ENCODE measurements at regions not wholly inside any gene's neighbourhood (a gene's known extent, or its start where the extent isn't known, plus 50 kb on each side); places are given as distances from the start of the nearest gene placed in this dataset.
"Not testable (repeated sequence)": the region's sequence is repeated elsewhere in the genome, so short reads cannot be mapped to it uniquely, and the experiment has no call there.

- Mint-ChIP-seq H3K27ac (no peak overlapping the region), H3K36me3 (no peaks in the 10 kb centered on the region), H3K9me3 (peaks cover 2 to 13% (median 7%) of the 10 kb centered on the region in 8 donors), H3K27me3 (no peaks in the 10 kb centered on the region), H3K4me1 (no peaks in the 10 kb centered on the region), H3K4me3 (no peak overlapping the region)
- Histone ChIP-seq H3K4me3 (ENCODE audit: low read length in 2 of 2) (no peak overlapping the region), H3K9me3 (ENCODE audit: control insufficient read depth in 1 of 2, low read length in 2 of 2) (no peaks in the 10 kb centered on the region), H3K36me3 (ENCODE audit: insufficient read depth, low read length) (no peaks in the 10 kb centered on the region), H3K27me3 (ENCODE audit: insufficient read depth, low read length) (no peaks in the 10 kb centered on the region), H3K4me1 (ENCODE audit: insufficient read depth, low read length) (no peaks in the 10 kb centered on the region), H3K27ac (ENCODE audit: low read depth, low read length) (no peak overlapping the region)
- POLR2A ChIA-PET (ENCODE audit: partially characterized antibody), result no interaction called here
- CTCF ChIA-PET (ENCODE audit: partially characterized antibody), result no interaction called here
- DNase-seq, result no peak
- intact Hi-C loops (cut with micrococcal nuclease), result no loop called here
Measured at GRCh38 chr7:68839014-68839413, 759.3 kb upstream of the AUTS2 start.

- intact Hi-C loops (cut with micrococcal nuclease), result no loop called here
- Mint-ChIP-seq H3K27ac (no peak overlapping the region), H3K9me3 (peaks cover 2 to 17% (median 11%) of the 10 kb centered on the region in 8 donors), H3K4me1 (no peaks in the 10 kb centered on the region), H3K27me3 (no peaks in the 10 kb centered on the region), H3K4me3 (no peak overlapping the region), H3K36me3 (no peaks in the 10 kb centered on the region)
- H3K4me3 ChIP-seq (ENCODE audit: low read length in 2 of 2), result no peak overlapping the region
- POLR2A ChIA-PET (ENCODE audit: partially characterized antibody), result no interaction called here
- H3K4me1 ChIP-seq (ENCODE audit: insufficient read depth, low read length), result no peaks in the 10 kb centered on the region
- CTCF ChIA-PET (ENCODE audit: partially characterized antibody), result no interaction called here
- H3K27me3 ChIP-seq (ENCODE audit: insufficient read depth, low read length), result no peaks in the 10 kb centered on the region
- no peaks in the 10 kb centered on the region for H3K36me3 ChIP-seq (ENCODE audit: insufficient read depth, low read length)
- no peak overlapping the region for H3K27ac ChIP-seq (ENCODE audit: low read depth, low read length)
- no peaks in the 10 kb centered on the region for H3K9me3 ChIP-seq (ENCODE audit: control insufficient read depth in 1 of 2, low read length in 2 of 2)
- no peak for DNase-seq
Measured at GRCh38 chr7:68840991-68841390, 757.3 kb upstream of the AUTS2 start.

DNA sequence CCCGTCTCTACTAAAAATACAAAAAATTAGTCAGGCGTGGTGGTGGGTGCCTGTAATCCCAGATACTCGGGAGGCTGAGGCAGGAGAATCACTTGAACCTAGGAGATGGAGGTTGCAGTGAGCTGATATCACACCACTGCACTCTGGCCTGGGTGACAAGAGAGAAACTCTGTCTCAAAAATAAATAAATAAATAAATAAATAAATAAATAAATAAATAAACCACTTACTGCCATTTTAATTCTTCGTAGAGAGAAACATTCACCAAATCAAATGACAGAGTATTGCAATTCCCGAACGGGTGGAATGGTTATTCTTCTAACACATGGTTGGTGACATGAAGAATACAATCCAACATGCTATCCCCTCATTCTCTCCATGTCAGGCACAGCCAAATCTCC is 754.3 kb upstream of the AUTS2 start:
- H3K36me3 Mint-ChIP-seq; H3K4me1 ChIP-seq (ENCODE audit: insufficient read depth, low read length); H3K4me1 Mint-ChIP-seq; DNase-seq; H3K27me3 ChIP-seq (ENCODE audit: insufficient read depth, low read length); H3K27me3 Mint-ChIP-seq; H3K36me3 ChIP-seq (ENCODE audit: insufficient read depth, low read length); CTCF ChIA-PET (ENCODE audit: partially characterized antibody); intact Hi-C loops (cut with micrococcal nuclease); H3K9me3 ChIP-seq (ENCODE audit: control insufficient read depth in 1 of 2, low read length in 2 of 2); H3K27ac ChIP-seq (ENCODE audit: low read depth, low read length); H3K4me3 ChIP-seq (ENCODE audit: low read length in 2 of 2); H3K4me3 Mint-ChIP-seq: not testable (repeated sequence)
- H3K9me3 Mint-ChIP-seq, result peaks cover 3 to 21% (median 8%) of the 10 kb centered on the region in 8 donors
- POLR2A ChIA-PET (ENCODE audit: partially characterized antibody), result interaction anchor here (0.6 kb wide), 1 partner anchor 16 kb away, joined by 3 read pairs; no protein-coding TSS in a partner anchor
- H3K27ac Mint-ChIP-seq, result peak overlapping the region in 1 of 7 donors; percentile 83

DNA sequence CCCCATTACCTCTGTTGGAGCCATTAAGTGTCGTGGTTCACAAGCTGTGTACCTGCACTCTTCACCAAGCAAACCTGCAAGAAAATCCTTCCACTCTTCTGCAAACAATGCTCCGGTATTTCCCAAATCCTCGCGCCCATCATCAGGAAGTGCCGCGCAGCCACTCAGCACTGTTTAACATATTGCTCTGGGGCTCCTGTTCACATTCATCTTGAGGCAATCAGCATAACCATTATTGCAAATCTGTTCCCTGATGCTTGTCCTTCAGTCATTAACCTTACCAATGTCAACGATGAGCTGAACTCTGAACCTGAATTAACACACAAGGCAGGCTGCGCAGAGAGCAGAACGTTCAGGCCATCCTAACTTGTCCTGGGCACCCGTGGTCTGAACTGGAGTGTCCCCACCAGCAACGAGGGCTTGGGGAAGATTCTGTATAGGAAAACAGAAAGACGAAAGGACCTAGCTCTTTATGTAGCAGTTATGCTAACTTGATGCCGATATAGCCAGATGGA is 751.4 kb upstream of the AUTS2 start:
- H3K4me1 Mint-ChIP-seq, result no peaks in the 10 kb centered on the region
- no peaks in the 10 kb centered on the region for H3K27me3 ChIP-seq (ENCODE audit: insufficient read depth, low read length)
- intact Hi-C loops (cut with micrococcal nuclease), result no loop called here
- POLR2A ChIA-PET (ENCODE audit: partially characterized antibody), result no interaction called here
- DNase-seq, result no peak
- H3K9me3 ChIP-seq (ENCODE audit: control insufficient read depth in 1 of 2, low read length in 2 of 2), result no peaks in the 10 kb centered on the region
- H3K4me3 ChIP-seq (ENCODE audit: low read length in 2 of 2), result no peak overlapping the region
- H3K27ac Mint-ChIP-seq, result no peak overlapping the region
- no peak overlapping the region for H3K4me3 Mint-ChIP-seq
- H3K4me1 ChIP-seq (ENCODE audit: insufficient read depth, low read length), result no peaks in the 10 kb centered on the region
- no peaks in the 10 kb centered on the region for H3K36me3 ChIP-seq (ENCODE audit: insufficient read depth, low read length)
- H3K36me3 Mint-ChIP-seq, result no peaks in the 10 kb centered on the region
- peaks cover 3 to 26% (median 8%) of the 10 kb centered on the region in 8 donors for H3K9me3 Mint-ChIP-seq
- no peak overlapping the region for H3K27ac ChIP-seq (ENCODE audit: low read depth, low read length)
- H3K27me3 Mint-ChIP-seq, result no peaks in the 10 kb centered on the region
- CTCF ChIA-PET (ENCODE audit: partially characterized antibody), result no interaction called here

DNA sequence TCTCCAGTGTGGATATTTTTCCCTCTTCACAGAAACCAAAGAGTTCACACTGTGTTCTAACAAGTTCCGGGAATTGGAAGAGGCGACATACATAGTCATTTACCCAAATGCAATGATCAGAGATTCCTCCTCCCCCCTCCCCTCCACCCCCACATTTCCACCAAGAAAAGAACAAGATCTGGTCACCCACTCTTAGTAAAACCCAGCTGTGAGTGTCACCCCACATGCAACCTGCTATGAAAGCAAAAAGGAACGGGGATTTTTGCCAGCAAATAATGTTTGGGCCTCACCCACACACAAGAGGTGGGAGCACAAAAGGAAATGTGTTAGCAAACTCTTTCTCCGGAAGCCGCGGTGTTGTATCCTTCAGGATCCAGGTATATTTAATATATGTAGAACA is 745.0 kb upstream of the AUTS2 start:
- Mint-ChIP-seq H3K9me3 (peaks cover 0 to 36% (median 10%) of the 10 kb centered on the region in 8 donors), H3K27ac (no peak overlapping the region), H3K27me3 (no peaks in the 10 kb centered on the region), H3K4me3 (no peak overlapping the region), H3K4me1 (no peaks in the 10 kb centered on the region), H3K36me3 (no peaks in the 10 kb centered on the region)
- Histone ChIP-seq H3K27ac (ENCODE audit: low read depth, low read length) (no peak overlapping the region), H3K9me3 (ENCODE audit: control insufficient read depth in 1 of 2, low read length in 2 of 2) (no peaks in the 10 kb centered on the region), H3K27me3 (ENCODE audit: insufficient read depth, low read length) (no peaks in the 10 kb centered on the region), H3K4me1 (ENCODE audit: insufficient read depth, low read length) (no peaks in the 10 kb centered on the region), H3K4me3 (ENCODE audit: low read length in 2 of 2) (no peak overlapping the region), H3K36me3 (ENCODE audit: insufficient read depth, low read length) (no peaks in the 10 kb centered on the region)
- intact Hi-C loops (cut with micrococcal nuclease), result no loop called here
- DNase-seq, result no peak
- CTCF ChIA-PET (ENCODE audit: partially characterized antibody), result no interaction called here
- POLR2A ChIA-PET (ENCODE audit: partially characterized antibody), result no interaction called here

DNA sequence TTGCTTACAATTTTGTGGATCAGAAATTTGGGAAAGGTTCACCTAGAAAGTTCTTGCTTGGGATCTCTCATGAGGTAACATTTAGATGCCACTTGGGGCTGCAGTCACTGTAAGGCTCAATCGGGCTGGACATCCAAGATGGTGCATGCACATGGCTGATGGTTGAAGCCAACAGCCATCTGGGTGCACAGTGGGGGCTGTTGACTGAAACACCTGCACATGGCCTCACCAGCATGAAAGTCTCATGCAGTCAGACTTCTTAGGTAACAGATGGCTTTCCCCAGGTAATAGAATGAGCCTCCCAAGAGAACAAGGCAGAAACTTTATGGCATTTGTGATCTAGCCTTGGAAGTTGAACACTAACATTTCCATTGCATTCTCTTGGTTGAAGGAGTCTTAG is 740.7 kb upstream of the AUTS2 start:
- CTCF ChIA-PET (ENCODE audit: partially characterized antibody), result no interaction called here
- no peak for DNase-seq
- Histone ChIP-seq H3K4me1 (ENCODE audit: insufficient read depth, low read length) (no peaks in the 10 kb centered on the region), H3K4me3 (ENCODE audit: low read length in 2 of 2) (no peak overlapping the region), H3K27ac (ENCODE audit: low read depth, low read length) (no peak overlapping the region), H3K27me3 (ENCODE audit: insufficient read depth, low read length) (no peaks in the 10 kb centered on the region), H3K36me3 (ENCODE audit: insufficient read depth, low read length) (no peaks in the 10 kb centered on the region), H3K9me3 (ENCODE audit: control insufficient read depth in 1 of 2, low read length in 2 of 2) (no peaks in the 10 kb centered on the region)
- H3K27me3 Mint-ChIP-seq, result no peaks in the 10 kb centered on the region
- H3K4me3 Mint-ChIP-seq, result no peak overlapping the region
- POLR2A ChIA-PET (ENCODE audit: partially characterized antibody), result no interaction called here
- H3K4me1 Mint-ChIP-seq, result no peaks in the 10 kb centered on the region
- intact Hi-C loops (cut with micrococcal nuclease), result no loop called here
- H3K36me3 Mint-ChIP-seq, result no peaks in the 10 kb centered on the region
- no peak overlapping the region for H3K27ac Mint-ChIP-seq
- H3K9me3 Mint-ChIP-seq, result peaks cover 0 to 31% (median 15%) of the 10 kb centered on the region in 8 donors

- H3K27ac Mint-ChIP-seq, result no peak overlapping the region
- Histone ChIP-seq H3K4me1 (ENCODE audit: insufficient read depth, low read length) (no peaks in the 10 kb centered on the region), H3K9me3 (ENCODE audit: control insufficient read depth in 1 of 2, low read length in 2 of 2) (no peaks in the 10 kb centered on the region), H3K27me3 (ENCODE audit: insufficient read depth, low read length) (no peaks in the 10 kb centered on the region), H3K36me3 (ENCODE audit: insufficient read depth, low read length) (no peaks in the 10 kb centered on the region), H3K27ac (ENCODE audit: low read depth, low read length) (no peak overlapping the region), H3K4me3 (ENCODE audit: low read length in 2 of 2) (no peak overlapping the region)
- intact Hi-C loops (cut with micrococcal nuclease), result no loop called here
- no peak overlapping the region for H3K4me3 Mint-ChIP-seq
- POLR2A ChIA-PET (ENCODE audit: partially characterized antibody), result no interaction called here
- no peak for DNase-seq
- CTCF ChIA-PET (ENCODE audit: partially characterized antibody), result no interaction called here
- peaks cover 0 to 32% (median 15%) of the 10 kb centered on the region in 8 donors for H3K9me3 Mint-ChIP-seq
- H3K36me3 Mint-ChIP-seq, result no peaks in the 10 kb centered on the region
- H3K27me3 Mint-ChIP-seq, result no peaks in the 10 kb centered on the region
- no peaks in the 10 kb centered on the region for H3K4me1 Mint-ChIP-seq
Measured at GRCh38 chr7:68858497-68858896, 739.8 kb upstream of the AUTS2 start.

GRCh38 chr7:68861171-68861570 is 737.1 kb upstream of the AUTS2 start:
- Histone ChIP-seq H3K4me1 (ENCODE audit: insufficient read depth, low read length) (no peaks in the 10 kb centered on the region), H3K9me3 (ENCODE audit: control insufficient read depth in 1 of 2, low read length in 2 of 2) (no peaks in the 10 kb centered on the region), H3K27me3 (ENCODE audit: insufficient read depth, low read length) (no peaks in the 10 kb centered on the region), H3K36me3 (ENCODE audit: insufficient read depth, low read length) (no peaks in the 10 kb centered on the region), H3K27ac (ENCODE audit: low read depth, low read length) (no peak overlapping the region), H3K4me3 (ENCODE audit: low read length in 2 of 2) (no peak overlapping the region)
- no peak for DNase-seq
- no peaks in the 10 kb centered on the region for H3K27me3 Mint-ChIP-seq
- H3K4me3 Mint-ChIP-seq, result no peak overlapping the region
- intact Hi-C loops (cut with micrococcal nuclease), result no loop called here
- CTCF ChIA-PET (ENCODE audit: partially characterized antibody), result no interaction called here
- no peaks in the 10 kb centered on the region for H3K36me3 Mint-ChIP-seq
- H3K9me3 Mint-ChIP-seq, result peaks cover 0 to 22% (median 11%) of the 10 kb centered on the region in 8 donors
- POLR2A ChIA-PET (ENCODE audit: partially characterized antibody), result no interaction called here
- no peak overlapping the region for H3K27ac Mint-ChIP-seq
- H3K4me1 Mint-ChIP-seq, result no peaks in the 10 kb centered on the region
